Stimulated activated CD8-positive, alpha-beta memory T cell treated with anti-CD3 and anti-CD28 coated beads, Interleukin-15, amount 100 ng/mL, for 4 hours (primary cell): ENCODE measurements at regions not wholly inside any gene's neighbourhood (a gene's known extent, or its start where the extent isn't known, plus 50 kb on each side); places are given as distances from the start of the nearest gene placed in this dataset.

Experiments used
- DNase-seq, 2 donors: peaks; one replicate each; pipeline ENCODE4 v3.0.0-alpha.2; 2020; ENCODE audit warnings: low read depth in 2 of 2

DNA sequence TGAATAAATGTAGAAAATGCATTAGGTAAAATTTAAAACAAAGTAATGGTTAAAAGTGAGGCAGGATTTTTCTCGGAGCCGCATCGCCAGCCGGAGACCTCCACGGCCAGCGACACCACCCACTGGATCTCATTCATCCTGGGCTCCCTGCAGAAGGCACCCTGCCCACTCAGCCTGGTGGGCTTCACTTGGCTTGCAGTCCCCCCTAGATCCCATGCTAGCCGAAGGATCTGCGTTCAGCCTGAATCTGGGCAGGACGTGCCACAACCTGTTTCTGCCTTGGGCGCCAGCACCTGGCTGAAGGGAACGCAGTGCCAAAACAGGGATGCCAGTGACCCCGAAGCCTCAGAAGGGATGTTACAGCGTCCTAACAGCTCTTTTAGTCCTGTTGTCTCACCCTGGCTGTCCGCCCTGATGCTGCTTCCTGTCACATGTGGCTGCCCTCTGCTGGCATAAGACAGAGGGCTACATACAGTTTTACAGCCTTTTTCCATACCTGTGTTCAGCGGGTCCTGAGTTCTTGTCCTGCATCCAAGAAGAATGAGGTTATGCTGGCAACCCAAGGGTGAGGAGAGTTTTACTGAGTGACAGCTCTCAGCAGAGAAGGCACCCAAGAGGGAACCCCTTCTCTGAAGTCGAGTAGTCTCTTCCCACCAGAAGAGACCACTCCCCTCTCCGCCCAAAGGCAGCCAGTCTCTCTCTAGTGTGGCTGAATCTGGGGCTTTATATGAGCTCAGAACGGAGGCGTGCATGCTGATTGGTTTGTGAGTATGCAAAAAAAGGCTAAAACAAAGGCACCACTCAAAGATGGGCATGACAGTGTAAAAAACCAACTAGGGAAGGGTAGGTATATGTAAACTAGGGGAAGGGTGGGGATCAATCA, 173.1 kb upstream of the GYPC start:
- DNase-seq = no peak

DNA sequence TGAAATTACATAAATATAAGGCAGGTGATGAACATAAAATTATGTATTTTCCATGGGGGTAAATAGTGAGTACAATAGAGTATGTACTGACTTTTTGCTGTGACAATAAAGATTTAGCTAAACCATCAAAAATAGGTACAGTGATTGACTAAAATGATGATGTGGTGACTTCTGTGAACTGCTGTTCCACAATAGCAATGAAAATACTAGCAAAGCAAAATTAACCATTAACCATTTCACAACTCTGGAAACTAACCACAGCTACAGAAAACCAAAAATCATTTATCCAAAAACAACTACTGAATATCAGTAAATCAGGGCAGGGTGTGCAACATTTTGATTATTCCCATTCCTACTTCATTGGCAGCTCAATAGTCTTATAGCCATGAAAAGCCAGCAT, 161.4 kb upstream of the GYPC start:
- no peak for DNase-seq

DNA sequence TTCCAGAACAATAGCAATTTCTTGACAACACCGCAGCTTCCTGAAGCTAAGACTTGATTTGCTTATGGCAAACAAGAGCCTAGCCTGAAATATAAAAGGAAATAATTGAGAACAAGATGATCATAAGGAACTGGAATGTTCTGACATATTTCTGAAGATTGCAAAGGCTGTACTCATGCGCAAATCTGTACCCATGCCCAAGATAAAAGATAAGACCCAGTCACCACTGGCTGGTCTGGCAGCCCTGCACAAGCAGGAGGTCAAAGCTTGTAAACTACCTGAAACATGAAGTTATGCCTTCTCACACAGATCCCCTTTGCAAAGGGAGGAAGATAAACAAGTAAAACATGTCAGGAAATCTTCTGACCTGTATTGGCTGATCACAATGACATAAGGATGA, 160.8 kb upstream of the GYPC start:
- DNase-seq = no peak

DNA sequence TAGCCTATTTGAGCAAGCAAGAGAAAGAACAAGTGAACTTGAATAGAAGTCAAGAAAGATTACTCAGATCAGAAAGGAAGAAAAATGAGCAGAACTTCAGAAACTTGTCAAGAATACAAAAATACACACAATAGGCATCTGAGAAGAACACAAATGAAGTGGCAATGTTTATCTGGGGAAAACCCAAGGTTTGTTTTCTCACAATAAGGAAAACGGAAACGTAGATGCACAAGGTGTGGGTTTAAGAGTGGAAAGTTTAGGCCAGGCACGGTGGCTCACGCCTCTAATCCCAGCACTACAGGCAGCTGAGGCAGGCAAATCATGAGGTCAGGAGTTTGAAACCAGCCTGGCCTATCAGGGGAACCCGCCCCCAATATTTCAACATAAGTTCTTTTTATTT, 159.5 kb upstream of the GYPC start:
- DNase-seq = no peak

DNA sequence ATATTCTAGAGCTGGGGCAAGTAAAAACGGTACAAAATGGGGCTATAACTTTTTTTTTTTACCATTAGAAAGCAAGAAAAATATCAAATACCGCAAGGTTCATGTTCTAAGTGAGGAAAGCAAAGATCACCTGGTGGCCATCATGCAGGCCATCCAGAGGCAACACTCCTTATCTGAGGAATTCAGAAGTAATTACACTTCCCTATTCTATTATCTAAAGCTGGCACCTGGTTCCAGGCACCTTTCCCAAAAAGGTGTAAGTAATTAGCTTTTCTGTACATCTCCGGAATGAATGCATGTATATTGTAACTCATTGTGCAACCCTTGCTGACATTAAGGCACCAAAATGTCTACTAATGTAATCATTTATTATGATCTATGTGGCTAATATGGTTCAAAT, 152.5 kb upstream of the GYPC start:
- DNase-seq = no peak

DNA sequence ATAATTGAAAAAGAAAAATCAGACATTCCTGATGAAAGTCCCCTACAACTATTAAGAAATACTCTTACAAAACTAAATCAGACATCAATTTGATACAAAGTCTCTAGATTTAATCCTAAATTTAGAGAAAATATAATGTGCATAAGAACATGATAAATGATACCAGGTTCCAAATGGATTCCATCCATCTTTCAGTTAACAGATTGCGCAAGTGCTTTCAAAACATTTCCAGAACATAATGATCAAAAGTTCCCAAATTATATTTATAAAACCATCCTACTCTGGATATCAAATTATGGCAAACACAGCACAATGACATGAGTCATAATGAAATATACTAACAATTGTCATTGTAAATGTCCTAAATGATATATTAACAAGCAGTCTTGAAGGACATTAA, 151.0 kb upstream of the GYPC start:
- no peak for DNase-seq

DNA sequence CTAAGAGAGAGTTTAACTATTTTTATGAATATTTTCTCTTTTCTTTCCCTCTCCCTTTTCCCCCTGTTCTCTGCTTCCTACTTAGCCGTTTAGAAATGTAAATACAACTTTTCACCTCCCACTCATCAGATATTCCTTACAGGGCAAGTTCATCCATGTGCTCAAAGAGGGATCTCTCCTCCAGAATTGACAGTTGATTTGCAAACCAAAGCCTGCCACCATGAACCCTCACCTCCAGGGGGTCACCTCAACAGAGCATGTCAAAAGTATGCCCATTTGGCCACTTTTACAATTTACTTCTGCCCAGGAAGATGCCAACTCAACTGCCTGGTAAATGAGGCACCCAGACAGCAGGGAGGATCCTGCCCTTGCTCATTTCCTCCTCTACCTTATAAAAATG, 149.2 kb upstream of the GYPC start:
- no peak for DNase-seq

DNA sequence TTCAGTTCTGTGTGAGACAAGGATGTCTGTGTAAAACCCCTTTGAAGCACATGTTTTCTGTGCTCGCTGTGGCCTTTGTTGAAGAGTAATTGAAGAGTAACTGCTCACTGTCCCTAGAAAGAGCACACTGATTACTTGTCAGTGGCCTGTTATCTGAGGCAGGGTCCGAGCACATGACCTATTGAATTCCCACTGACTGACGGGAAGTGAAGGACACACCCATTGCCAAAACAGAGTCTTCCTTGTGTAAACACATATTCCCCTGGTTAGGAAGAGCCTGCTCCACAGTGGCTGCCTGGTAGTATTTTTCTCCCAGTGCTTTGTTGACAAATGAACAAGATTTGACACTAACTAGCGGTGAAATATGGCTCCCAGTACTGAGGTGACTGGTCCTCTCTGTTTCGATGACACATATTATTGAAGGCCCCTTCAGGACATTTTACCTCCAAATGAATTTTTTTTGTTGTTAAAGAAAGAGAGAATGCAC, 148.5 kb upstream of the GYPC start:
- no peak for DNase-seq

DNA sequence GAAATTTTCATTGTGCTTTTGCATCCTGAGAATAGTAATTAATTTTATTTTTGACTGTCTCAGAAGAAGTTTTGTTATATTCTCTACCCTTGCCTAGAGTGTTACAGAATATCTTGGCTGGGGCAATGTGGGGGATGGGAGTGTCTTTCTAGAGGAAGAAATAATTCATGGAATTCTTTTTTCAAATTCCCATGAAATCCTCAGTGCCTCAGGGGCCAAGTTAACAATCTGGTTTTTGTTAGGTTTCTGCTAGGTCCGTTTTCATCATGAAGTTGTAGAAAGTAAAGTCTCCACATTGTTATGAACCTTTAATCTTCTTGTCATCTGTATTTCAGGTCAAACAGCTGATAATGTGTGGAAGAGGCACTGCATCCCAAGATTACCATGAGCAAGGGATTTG, 145.6 kb upstream of the GYPC start:
- DNase-seq = no peak

DNA sequence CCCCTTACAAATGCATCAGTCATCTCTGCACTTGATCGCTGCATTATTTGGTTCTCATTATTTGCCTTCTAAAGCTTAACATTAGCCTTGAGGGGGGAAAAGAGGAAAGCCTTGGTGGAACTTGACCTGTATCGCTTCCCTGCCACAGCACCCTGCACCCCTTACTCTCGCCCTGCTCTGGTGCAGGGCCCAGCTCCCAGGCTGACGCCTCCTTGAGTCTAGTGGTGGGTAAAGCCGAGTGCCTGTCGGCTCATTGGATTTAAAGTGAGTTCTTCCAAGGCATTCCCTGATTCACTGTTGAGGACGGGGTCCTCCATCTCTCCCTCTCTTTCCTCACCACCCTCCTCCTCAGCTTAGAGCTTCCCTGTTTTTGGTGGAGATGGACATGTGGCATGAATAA, 145.0 kb upstream of the GYPC start:
- DNase-seq = no peak

DNA sequence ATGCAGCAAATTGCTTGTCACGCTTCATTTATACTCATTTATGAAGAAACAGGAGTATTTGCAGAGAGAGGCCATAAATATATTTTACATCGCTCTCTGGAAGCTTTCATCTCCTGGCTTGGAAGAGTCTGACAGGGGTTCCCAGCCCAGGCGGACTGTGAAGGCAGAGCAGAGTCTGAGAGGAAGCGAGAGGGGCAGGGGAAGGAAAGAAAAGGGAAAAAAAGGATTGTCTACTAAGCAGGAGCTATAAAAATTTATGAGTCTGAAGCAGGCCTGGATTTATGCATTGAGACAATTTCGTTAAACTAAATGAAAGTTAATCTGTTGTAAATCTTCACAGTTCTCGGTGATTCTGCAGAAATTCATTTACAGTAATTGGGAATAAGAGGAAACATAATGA, 143.9 kb upstream of the GYPC start:
- no peak for DNase-seq

DNA sequence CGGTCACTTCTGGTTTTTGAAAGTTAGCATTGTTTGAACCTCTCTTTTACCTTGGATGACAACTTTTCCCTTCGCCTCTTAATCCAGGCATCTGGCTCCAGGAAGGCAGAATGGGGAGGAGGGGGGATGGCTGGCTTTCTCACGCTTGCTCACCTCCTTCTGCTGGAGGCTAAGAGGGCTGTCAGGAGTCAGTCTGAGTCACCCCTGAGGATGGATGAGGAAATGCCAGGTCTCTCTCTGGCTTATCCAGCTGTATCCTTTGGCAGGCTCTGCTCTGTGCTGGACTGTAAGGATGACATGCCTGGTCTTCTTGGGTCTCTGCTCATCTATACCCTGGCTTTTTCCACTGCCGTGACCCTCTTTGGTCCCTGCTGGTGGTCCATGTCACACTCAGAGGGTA, 142.9 kb upstream of the GYPC start:
- DNase-seq = no peak

DNA sequence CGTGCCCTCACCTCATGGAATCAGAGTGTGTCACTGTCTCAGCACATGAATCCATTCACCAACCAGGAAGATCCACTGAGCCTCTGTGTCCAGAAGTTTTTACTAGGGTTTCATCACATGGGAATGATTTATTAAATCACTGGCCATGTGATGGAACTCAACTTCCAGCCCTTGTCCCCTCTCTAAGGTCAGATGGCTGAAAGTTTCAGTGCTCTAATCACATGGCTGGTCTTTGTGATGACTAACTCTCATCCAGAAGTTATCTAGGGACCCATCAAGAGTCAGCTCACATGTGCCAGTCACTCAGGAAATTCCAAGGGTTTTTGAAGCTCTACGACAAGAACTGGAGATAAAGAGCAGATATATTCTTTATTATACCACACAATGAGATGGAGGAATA, 140.5 kb upstream of the GYPC start:
- no peak for DNase-seq

DNA sequence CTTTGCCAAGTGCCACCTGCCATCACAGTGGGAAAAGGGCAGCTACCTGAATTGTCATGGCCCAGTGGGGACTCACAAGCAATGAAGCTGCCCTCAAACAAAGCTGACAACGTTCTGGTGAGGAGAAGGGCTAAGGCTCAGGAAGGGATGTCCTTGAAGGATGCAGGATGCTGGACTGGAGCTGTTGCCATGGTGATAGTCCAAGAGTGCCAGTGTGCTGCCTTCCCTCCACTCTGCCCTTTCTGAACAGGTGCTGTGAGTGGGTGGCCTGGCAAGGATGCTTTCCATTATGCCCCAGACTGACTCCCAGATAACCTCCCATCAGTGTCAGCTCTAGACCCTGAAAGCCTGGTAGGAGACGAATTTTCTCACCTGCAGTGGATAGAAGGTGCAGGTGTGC, 137.8 kb upstream of the GYPC start:
- DNase-seq = no peak

DNA sequence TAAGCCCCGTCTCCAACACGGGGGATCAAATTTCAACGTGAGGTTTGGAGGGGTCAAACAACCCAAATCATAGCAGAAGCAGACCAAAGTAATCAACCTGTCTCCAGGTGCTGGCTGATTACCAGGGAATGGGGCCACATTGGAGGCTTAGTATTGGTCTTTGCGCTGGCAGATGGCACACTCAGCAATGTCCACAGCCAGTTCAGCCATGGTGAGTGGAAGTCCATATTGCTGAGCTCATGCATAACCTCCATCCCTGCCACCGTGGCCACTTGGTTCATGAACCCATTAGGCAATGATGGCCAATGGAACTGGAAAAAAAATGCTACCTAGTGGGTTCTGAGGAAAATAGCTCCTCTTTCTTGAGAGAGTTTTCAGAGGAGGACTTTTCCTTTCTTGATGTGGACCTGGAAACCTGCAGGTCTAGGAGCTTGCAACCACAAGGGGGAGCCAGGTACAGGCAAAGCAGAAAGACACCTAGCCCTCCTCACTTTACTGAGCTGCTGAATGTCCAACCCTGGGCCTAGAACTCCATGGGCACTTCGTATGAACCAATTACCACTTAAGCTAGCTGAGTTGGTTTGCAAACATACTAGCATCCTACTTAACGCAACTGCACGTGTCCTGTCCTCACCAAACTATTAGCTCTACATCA, 128.0 kb upstream of the GYPC start:
- DNase-seq = peak; percentile 16 to 50

DNA sequence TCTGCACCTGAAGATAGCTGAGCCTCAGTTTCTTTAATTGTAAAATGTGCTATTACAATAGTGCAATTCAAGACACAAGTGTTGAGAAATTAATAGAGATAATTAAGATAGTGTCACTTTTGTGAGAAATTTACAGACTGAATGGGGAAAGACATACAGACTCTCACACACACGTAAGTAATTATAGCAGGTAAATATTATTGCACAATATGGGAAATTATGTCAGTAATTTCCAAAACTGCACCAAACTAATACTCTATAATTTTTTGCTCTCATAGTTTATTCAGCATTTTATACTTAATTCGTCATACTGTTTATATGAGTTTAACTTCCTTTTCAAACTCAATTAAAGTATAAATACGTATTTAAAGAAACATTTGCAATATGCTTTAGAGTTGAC, 124.9 kb upstream of the GYPC start:
- DNase-seq = no peak

DNA sequence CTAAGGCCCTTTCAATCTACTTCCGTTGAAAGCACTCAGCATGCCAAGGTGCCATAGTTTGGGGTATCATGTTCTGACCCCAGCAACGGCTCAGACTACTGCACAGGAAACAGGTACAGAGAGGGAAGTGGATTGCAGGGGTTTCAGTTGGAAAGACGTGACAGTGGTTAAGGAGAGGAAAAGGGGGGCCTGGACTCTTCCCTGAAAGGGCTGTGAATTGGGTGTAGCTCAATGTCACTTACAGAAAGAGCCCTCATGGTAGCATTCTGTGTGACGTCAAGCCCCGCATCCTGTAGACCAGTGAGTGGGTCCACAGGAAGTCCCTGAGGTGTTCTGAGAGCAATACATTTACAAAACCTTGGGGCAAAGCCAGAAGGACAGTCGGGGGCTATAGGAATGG, 121.5 kb upstream of the GYPC start:
- DNase-seq = no peak

DNA sequence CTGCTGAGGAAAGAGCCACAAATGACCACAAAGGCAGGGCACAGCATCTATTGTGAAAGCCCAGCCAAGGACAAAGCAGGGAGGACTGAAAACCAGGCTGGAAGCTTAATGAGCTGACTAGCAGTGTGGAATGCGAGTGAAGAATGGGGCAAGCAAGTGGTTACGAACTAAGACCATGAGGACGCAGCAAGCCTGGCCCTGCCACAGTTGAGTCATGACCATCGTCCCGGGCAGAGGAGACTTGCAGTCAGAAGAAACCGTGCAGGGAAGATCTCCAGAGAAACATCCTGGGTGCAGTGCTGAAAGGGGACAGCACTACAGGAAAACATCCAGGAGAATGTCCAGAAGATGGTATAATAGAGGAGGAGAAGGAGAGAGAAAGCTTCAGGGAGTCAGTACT, 120.5 kb upstream of the GYPC start:
- no peak for DNase-seq

DNA sequence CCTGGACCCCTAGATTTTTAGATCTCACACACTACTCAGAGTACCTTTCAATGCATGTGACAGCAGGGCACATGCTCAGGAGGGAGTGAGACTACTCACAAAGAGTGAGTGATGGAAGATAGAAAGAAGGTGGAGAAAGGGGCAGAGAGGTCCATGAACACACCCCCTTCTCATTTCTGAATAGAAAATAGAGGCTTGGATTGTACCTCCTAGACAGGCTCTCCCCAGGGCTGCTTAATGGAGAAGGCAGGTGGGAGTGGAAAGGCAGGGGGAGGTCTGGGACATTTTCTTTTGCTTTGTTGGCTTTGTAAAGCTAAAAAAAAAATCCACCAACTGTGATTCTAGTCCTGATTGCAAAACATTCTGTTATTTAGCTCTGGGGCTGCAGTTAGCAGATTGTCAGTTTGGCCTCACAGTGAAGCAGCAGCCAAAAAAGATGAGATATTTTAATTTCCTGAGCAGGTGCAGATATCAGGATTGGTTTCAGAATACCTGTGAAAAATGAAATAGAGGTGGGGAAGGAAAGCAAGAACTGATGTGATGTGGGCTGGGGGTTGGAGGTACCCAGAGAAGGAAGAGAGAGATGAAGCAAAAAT, 119.3 kb upstream of the GYPC start:
- DNase-seq = no peak

DNA sequence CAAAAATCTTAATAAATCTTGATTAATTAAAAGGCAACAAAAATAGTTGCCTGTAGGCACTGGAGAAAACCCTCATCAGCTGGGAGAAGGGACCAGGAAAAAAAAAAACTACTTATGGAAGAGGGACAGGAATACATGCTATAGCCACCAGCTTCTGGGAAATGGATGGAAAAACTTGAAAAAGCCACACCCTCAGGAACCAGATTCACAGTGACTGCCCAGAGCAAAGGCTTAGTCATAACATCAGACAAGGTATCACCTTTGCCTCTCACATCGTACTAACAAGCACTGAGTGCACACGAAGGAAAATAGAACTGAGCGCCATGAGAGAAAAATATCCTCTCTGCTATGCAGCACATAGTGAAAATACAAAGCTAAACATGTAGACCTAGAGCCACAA, 116.9 kb upstream of the GYPC start:
- no peak for DNase-seq

DNA sequence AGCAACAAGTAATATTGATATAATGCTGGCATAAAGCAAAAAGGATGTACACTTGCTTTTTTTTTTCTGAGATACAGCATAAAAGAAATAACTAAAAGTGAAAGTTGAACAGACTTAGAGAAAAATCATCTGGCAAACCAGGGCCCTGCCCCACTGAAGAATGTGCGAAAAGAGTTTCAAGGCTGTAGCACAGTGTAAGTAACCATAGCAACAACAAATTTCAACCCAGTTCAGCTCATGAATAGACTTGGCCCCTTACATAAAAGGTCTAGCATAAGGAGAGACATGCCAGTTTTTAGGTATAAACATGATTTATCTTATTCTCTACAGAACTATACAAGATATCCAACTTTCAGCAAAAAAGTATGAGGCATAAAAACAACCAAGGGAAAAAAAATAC, 113.7 kb upstream of the GYPC start:
- DNase-seq = no peak

DNA sequence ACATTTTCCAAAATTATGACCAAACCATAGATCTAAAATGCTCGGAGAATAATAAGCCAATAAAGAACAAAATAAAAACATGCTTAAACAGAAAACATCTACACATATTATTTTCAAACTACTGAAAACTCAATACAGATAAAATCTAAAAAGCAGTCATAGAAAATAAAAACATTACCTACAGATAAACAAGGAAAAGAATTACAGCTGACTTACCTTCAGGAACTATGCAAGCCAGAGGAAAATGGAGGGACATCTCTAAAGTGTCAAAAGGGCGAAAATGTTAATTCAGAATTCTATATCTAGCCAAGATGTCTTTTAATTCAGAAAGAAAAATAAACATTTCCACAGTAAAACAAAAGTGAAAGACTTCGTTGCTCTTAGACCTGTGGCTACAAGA, 112.9 kb upstream of the GYPC start:
- DNase-seq = no peak

DNA sequence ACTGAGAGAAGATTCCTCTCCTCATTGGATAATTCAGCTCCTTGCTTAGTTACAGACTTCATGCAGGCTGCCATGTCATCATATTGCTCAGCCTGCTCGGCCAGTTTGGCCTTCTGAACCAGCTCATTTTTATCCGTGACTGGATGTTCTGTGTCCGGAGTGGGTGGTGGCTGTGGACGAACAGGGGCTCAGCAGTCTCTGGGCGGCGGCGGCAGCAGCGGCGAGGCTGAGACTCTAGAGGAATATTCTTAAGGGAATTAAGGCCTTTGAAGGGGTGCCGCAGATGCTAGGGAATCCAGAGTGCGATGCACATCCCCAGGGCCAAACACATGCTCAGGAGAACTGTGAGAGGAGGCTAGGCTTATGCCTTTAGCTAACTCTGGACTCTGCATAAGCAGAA, 97.9 kb upstream of the GYPC start:
- no peak for DNase-seq
